ENCODE measurements at regions not wholly inside any gene's neighbourhood (a gene's known extent, or its start where the extent isn't known, plus 50 kb on each side); places are given as distances from the start of the nearest gene placed in this dataset.

GRCh38 chr5:120910629-120911028, 446.5 kb downstream of the PRR16 start:
- TF ChIP-seq CTCF (IDR thresholded peaks at IDR 0.05) (no peak), POLR2AphosphoS5 (IDR thresholded peaks at IDR 0.05) (no peak)

All from sigmoid colon (tissue), 4 donors.